BJ (cell line): ENCODE measurements at regions not wholly inside any gene's neighbourhood (a gene's known extent, or its start where the extent isn't known, plus 50 kb on each side); places are given as distances from the start of the nearest gene placed in this dataset.

Experiments used
- CTCF ChIA-PET: fragments of 350-600 bp; formaldehyde crosslinking; extraction: SDS; loops from one replicate; lab custom pipeline; 2021; ENCODE audit warnings: antibody characterized with exemption, inconsistent platforms; lab: Yijun Ruan, JAX
- POLR2A ChIA-PET: fragments of 300-600 bp; sonication (Branson Sonifier 250); formaldehyde crosslinking; extraction: SDS; loops from one replicate; lab custom pipeline; 2021; ENCODE audit warnings: antibody characterized with exemption; lab: Charles Lee
- DNase-seq: peaks from one replicate; pipeline ENCODE4 v3.0.0-alpha.2; 2011; ENCODE audit warnings: low read depth
- H3K27me3 ChIP-seq: 2 replicates; pipeline ENCODE4 v1.6.0; 2011; ENCODE audit warnings: low read length; ENCODE audit not compliant: control insufficient read depth, insufficient read depth
- H3K36me3 ChIP-seq: 2 replicates; pipeline ENCODE4 v1.5.1; 2011; ENCODE audit warnings: low read length; ENCODE audit not compliant: control insufficient read depth, insufficient read depth
- H3K4me3 ChIP-seq: 2 replicates; pipeline ENCODE4 v1.5.1; 2011; ENCODE audit warnings: low read depth, mild to moderate bottlenecking, control low read depth, low read length
- CTCF ChIP-seq: IDR thresholded peaks from 2 replicates; pipeline ENCODE4 v1.5.1; 2011; ENCODE audit warnings: low read depth, mild to moderate bottlenecking, control low read depth, inconsistent platforms, low read length, moderate library complexity; ENCODE audit not compliant: insufficient read depth

- H3K4me3 ChIP-seq = no peak overlapping the region
- H3K27me3 ChIP-seq = no peaks in the 10 kb centered on the region
- ChIA-PET POLR2A (no interaction called here), CTCF (no interaction called here)
- no peak for DNase-seq
- no peaks in the 10 kb centered on the region for H3K36me3 ChIP-seq
- TF ChIP-seq CTCF = no peak
Measured at GRCh38 chr2:122966461-122966860, 1058.6 kb upstream of the CNTNAP5 start.

GRCh38 chr2:122977580-122977979 is 1047.5 kb upstream of the CNTNAP5 start:
- Histone ChIP-seq H3K27me3 (no peaks in the 10 kb centered on the region), H3K4me3 (no peak overlapping the region), H3K36me3 (no peaks in the 10 kb centered on the region)
- ChIA-PET POLR2A (no interaction called here), CTCF (no interaction called here)
- no peak for DNase-seq
- TF ChIP-seq CTCF = no peak

- CTCF ChIA-PET = no interaction called here
- no peak for DNase-seq
- no peak for TF ChIP-seq CTCF
- Histone ChIP-seq H3K4me3 (no peak overlapping the region), H3K36me3 (no peaks in the 10 kb centered on the region), H3K27me3 (no peaks in the 10 kb centered on the region)
- POLR2A ChIA-PET = no interaction called here
Measured at GRCh38 chr2:122980671-122981070, 1044.4 kb upstream of the CNTNAP5 start.

GRCh38 chr2:122982936-122983335 is 1042.2 kb upstream of the CNTNAP5 start:
- Histone ChIP-seq H3K27me3 (no peaks in the 10 kb centered on the region), H3K4me3 (no peak overlapping the region), H3K36me3 (no peaks in the 10 kb centered on the region)
- POLR2A ChIA-PET = no interaction called here
- DNase-seq = no peak
- CTCF ChIA-PET = no interaction called here
- TF ChIP-seq CTCF = no peak

- ChIA-PET POLR2A (no interaction called here), CTCF (no interaction called here)
- no peak overlapping the region for H3K4me3 ChIP-seq
- H3K27me3 ChIP-seq = no peaks in the 10 kb centered on the region
- no peak for TF ChIP-seq CTCF
- DNase-seq = no peak
- no peaks in the 10 kb centered on the region for H3K36me3 ChIP-seq
Measured at GRCh38 chr2:122988395-122989221, 1036.5 kb upstream of the CNTNAP5 start.
